GM21737 (cell line): ENCODE measurements at regions not wholly inside any gene's neighbourhood (a gene's known extent, or its start where the extent isn't known, plus 50 kb on each side); places are given as distances from the start of the nearest gene placed in this dataset.

Experiments
- ATAC-seq: cut with Tn5 transposase; IDR thresholded peaks from one replicate; pipeline ENCODE4 v1.9.1; 2021; ENCODE audit warnings: mild to moderate bottlenecking, moderate library complexity; ENCODE audit not compliant: unreplicated experiment

DNA sequence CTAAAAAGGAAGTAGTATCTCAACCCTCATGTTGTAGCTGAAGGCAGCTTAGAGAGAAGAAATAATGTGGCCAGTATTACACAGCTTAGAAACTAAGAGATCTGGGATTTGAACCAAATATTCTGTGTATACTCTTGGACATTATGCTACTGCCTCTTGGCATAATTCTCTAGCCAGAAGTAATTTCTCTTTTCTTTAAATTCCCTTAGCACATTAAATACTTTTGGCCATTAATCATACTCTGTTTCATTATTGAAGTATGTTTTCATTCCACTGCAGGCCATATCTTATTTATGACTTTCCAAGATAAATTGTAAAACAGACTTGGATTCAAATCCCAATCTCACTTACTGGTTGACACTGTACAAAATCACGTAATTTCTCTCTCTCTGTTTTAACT lies 181.3 kb upstream of the SPAG17 start:
- no peak for ATAC-seq

DNA sequence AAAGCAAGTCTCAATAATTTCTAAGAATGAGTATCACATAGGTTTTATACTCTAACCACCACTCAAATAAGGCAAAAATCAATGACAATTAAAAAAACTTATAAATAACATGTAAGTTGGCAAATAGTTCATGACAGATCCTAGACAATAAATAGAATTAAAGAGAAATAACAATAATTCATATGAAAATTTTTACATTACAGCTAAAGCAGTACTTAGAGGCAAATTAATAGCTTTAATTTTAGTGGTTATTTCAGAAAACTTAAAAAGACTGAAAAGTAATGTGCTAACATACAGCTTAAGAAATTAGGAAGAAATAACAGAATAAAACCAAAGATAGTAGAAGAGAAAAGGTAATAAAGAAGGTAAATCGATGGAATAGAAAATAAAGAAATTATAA lies 179.9 kb upstream of the SPAG17 start:
- ATAC-seq: no peak

DNA sequence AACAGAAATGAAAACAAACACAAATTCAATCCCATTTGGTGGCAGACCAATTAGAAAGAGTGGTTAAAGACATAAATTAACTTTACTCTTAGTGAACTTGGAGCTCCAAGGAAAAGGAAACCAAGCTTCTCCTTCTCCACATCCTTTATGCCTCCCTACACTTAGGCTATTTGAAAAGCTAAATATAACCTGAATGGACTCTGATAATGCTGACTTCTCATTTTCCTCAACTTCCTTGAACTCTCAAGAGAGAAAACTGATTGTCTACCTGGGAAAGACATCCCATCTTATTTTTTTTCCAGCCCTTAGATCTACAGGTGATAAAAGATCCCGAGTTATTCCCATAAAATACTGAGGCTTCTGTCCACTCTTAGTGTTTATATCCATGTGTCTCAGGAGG lies 178.4 kb upstream of the SPAG17 start:
- ATAC-seq: no peak

DNA sequence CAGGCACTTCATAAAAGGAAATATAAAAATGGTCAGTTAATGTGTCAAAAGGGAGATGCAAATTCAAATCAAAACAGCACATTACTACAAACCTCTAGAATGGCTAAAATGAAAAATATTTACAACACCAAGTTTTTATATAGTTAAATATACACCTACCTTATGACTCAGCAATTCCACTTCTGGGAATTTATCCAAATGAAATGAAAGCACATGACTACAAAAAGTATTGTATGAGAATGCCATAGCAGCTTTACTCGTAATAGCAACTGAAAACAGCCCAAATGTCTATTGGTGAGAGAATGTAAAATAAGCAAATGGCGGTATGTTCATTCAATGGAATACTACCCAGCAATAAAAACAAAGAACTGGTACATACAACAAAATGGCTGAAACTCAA lies 175.8 kb upstream of the SPAG17 start:
- ATAC-seq: no peak

DNA sequence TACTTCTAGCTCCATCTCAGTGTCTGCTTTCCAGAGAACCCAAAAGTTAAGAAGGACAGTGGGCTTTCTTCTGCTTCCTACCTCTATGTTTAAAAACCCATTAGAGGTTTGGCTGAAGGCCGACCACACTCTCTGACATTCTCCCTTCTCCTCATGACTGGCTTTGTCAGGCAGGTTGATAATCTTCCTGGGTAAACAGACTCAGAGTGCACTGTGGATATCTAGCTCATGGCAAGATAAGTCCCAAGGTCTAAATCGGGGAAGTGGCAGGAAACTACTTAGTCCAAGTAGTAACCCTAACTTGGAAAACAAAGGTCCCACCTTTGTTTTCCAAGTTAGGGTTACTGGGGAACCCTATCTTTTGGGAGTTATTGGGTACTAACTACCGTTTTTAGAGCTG lies 161.9 kb upstream of the SPAG17 start:
- no peak for ATAC-seq

DNA sequence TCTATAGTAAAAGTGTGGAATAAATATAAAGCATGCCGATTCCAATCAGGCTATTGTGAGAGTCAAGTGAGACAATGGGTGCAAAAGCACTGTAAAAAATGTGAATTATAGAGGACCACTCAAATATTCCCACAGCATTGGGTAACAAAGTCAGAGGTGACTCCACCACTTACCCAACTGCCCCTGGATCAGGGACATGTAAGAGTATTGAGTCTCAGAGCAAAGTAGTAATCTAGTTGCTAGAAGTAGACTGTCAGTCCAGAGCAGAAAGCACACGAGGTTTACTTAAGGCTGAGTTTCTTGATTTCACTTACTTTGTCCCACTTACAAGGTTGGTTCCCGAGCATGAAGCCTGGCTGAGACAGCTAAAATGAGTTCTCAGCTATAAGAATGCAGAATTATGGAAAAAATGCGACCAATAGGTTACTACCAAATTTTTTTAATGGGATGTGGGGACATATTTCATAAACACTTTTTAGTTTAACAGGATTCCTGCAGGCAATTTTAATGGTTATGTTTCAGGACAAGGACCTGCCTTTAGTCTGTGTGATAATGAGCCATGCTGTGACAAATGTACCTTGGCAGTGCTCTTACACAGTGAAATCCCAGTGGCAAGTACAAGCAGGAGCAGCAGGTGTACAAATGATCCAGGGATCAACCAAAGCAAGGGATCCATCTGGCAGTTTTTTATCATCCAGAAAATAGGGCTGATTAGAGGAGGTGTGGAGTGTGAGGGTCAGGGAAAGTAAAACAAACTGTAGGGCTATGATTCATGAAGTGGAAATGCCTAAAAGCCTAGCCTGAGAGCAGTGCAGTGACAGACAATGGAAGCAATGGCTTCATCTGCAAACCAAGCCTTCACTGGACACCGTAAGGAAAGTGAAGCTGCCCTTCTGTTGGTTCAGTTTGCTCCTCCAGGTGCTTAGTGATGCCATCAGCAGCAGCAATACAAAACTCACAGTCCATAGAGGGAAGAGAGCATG lies 156.2 kb upstream of the SPAG17 start:
- ATAC-seq: no peak

DNA sequence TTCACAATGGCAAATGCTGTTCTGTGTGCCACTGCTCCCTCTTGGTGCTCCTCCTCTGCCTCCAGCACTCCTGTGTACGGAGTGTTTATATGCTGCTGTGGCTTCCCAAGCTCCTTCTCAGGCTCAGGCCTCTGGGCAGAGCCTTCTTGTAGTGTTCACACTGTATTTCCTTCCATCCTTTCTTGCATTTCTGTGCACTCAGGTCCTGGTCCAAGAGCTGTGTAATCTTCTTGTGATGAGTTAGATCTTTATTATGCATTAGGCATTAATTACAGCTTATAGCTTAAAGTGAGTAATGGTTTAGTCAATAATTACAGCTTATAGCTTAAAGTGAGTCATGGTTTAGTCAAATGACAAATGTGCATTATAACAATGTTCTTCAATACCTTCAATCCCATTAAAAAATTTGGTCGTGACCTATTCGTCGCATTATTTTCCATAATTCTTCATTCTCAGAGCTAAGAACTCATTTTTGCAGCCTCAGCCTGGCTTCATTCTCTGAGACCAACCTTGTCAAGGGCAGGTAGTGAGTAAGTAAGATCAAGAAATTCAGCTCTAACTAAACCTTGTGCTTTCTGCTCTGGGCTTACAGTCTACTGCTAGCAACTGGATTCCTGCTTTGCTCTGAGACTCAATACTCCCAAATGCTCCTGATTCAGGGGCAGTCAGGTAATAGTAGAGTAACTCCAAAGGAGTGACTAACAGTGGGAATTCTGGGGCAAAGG lies 154.5 kb upstream of the SPAG17 start:
- ATAC-seq: no peak

DNA sequence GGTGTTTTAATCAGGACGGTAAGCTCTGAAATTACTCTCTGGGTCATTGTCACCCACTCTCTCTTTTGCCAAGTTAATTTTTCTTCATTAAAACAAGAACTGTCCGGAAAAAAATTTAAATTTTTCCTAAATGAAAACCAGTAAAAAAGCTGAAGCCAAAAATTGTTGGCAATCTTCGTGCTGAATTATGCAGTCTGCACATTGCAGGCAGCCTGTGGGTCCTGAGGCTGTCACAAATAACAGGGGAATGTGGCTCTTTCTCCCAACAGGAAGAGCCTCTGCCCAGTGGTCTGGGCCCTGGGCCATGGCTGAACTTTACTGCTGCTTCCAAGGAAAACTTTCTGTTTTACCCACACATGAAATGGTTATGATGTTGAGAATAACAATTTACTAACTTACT lies 153.9 kb upstream of the SPAG17 start:
- ATAC-seq: no peak

DNA sequence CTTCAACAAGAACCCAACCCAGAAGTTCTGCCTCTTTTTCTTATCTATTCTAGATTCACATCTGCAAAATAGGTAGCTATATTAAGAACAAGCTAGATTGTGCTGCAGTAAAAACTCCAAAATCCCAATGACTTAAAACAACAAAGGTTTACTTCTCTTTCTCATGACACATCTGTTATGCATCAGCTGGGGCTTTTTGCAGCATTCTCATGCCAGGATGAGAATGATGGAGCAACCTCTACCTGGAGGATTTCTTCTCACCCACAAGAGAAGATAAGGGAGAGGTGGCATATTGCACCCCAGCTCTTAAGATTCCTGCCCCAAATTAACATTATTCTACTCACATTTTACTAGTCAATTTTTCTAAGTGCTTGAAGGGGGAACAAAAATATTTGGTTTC lies 152.3 kb upstream of the SPAG17 start:
- no peak for ATAC-seq

DNA sequence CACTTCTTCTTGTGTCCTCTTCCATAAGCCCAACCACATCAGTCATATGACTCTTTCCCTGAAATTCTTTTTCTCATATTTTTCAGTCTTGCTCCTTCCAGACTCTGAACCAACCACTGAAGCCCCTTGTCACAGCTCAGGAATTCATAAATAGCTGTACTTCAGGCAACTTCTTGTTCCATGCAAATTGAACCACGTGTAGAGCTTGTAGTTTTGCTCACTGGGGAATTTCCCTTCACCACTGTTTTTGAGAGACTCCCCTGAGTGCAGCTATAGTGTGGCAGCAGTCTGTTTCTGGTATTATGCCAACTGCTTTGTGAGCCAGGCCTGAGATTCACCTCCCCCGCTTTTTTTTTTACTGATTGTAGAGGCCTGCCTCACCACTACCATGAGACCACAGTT lies 150.3 kb upstream of the SPAG17 start:
- ATAC-seq: peak; percentile 82

DNA sequence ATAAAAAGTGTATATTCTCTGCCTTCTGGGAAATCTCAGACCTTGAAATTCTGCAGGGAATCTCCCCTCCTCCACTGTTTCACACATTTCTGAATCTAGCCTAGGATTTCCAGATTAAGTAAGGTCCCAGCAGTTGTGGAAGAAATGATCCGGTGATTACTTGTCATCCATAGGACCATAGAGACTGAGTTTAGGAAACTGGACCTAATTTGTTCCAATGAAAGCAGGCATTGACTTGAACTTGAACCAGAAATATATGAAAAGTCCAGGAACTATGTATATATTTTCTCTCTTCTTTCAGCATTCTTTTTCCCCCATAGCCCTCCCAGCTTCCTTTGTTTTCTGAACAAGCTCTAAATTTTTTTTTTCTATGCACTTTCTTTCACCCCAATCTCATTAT lies 149.5 kb upstream of the SPAG17 start:
- ATAC-seq: no peak

DNA sequence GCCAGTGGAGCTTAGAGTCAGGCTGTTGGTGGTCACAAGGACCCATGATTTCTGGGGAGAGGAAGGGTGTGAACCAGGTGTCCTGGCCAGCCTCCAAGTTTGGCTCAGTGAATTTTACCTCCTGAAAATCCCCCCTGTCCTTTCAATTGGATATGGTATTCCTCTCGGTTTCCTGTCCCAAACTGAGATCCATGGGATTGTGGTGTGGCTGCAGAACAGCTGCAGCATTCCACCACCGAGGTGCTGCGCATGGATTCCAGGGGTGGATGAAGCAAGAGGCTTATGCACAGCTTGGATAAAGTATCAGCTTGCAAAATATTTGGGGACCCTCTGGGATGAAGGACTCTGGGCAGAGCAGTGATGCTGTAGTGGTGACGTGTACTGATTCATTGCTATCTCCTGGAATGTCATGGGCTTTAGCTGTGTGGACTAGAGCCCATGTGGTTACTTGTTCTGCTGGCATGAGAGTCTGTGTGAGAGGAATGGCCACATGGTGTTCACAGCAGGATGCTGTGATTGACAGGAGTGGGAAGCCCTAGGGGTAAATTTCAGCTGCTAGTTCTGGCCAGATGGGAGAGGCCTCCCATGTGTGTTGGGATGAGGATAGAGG lies 148.7 kb upstream of the SPAG17 start:
- ATAC-seq: no peak

DNA sequence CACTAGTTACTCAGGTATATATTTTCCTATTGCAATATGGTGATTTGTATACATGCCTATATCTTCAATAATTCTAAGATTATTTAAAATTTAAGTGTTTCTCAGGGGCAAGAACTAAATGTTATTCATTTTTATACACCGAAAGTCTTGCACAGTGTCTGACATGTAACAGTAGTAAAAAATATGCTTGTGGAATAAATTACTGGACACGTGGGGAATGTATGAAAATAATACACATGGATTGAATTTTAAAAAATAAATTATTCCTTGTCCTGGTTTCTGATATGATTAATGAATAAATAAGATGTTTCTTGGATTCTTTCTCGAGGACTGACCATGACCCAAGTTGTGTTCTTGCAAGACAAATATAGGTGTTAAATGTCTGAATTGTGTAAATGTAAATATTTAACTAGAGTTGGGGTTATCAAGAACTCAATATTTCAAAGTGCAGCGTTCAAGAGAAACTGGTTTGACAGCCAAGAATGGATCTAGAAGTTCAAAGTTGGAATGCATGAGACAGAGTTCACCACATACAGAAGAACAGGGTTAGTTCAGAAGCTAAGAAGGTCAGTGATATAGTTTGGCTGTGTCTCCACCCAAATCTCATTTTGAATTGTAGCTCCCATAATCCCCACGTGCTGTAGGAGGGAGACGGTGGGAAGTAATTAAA lies 142.1 kb upstream of the SPAG17 start:
- no peak for ATAC-seq

DNA sequence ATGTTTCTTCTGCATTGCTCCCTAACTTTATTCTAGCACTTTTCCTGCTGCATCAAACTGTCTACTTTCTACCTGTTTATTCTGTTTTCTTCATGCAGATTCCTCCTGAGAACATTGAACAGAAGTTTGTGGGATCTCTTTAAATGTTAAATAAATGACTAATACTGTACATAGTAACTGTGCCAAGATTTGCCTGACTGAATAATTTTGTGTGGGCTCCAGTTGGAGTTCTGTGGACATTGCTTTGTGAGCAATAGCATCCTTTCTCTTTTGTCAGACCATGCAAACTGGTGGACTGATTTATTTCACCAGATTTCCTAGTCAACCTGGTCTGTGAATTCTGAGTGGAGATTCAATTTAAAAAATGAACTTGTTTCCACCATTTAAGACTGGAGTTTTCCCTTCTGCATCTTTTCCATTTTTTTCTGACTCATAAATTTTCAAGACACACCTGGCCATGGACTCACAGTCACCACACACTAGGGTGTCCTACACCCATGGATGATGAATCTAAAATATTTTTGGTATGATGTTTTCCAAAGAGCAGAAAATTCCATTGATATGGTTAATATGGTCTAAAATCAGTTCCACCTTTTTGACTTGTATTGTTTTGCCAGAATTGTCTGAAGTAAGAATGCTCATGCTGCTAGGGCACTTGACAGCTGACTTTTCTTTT lies 140.7 kb upstream of the SPAG17 start:
- no peak for ATAC-seq

DNA sequence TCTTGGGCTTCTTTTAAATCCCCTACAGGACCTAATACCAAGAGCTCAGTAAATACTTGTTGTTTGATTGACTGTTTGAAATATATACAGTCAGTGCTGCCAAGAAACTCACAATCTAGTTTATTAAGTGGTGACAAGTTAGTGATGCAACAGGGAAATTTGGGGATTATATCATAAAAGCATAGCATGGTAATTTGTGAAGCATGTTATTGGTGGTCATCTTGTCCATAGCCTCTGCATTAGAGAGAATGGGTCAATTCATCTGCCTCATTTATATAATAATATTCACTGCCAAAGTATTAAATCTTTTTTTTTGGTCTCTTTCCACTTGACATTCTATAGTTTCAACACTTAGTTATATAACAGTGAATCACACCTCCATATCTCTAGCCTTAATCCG lies 138.2 kb upstream of the SPAG17 start:
- no peak for ATAC-seq

DNA sequence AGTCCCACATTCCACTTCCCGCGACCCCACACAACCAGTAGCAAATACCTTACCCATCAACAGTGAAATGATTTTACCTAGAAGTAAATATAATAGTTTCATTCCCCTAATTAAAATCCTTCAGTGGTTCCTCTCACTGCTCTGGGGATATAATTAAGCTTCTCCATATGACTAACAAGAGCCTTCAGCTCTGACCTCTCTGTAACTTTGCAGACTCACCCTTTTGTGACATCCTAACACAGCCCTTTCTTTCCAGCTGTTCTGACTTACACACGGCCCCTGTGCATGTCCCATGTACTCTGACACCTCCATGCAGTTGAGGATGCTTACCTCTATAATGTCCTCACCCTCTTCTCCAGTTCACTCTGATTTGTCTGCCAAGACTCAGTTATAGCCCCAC lies 137.3 kb upstream of the SPAG17 start:
- no peak for ATAC-seq

DNA sequence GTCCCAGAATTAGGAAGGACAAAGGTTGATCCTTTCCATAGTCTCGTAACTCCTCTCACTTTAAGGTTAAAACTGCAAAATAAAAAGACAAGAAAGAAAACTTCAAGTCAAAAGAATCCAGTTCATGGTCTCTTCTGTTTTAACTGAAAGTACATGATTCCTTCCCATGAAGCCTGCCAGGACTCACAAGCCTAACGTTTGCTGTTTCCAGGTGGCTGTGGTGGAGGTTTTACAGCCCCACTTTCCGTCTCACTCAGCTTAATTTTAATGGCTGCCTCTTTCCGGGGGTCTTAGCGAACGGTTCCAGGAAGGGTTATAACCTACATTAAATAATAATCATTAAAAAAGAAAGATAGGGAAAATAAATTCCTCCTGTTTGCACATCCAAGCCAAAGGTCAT lies 136.8 kb upstream of the SPAG17 start:
- ATAC-seq: no peak

DNA sequence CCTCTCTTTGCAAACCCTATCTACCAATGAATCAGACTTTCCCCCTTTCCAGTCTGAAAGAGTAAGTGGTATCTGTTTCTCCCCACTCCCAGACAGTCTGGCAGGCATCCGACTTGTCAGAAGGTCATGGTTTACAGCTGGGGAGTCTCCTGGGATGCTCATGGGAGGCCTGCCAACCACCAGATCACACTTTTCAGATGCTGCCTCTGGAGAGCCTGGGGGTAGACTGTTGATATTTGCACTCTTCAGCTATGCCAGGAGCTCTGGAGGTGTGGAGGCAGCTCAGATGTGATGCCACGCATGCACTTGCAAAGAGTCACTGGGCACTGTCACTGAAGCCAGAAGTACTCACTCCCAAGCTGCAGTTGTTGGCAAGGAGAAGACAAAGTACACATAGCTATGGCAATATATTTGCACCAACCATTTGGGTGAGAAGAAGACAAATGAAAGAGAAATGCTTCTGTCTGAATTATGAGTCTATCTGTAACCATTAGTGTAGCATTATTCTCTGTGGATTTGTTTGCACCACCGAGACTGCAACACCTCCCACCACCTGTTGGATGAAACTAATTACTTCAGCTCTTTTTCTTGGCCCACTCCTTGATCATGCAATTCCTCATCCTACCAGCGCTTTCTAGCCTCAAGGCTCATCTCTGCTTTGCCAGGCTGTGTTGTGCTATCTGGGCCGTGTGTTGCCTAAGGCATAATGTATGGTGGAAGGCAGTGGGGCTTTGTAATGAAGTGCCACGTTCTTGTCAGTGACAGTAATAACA lies 133.0 kb upstream of the SPAG17 start:
- ATAC-seq: no peak

DNA sequence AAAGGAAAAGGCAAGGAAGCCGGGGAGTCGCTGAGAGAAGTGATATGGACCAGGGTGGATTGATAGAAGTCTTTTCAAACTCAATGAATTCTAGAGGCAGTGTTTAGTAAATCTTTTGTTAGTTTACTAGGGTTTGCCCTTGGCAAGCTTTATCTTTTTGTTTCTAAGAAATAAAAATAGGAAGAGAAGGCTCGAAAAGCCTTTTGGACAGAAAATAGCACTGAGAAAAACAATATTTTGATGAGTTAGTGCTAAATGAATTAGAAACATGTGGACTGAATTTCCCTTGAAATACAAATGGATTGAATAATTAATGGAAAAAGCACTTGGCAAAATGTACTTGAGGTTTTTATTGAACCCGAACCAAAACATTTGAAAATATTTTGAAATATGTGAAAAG lies 121.8 kb upstream of the SPAG17 start:
- no peak for ATAC-seq
